H4 (cell line): ENCODE measurements at regions not wholly inside any gene's neighbourhood (a gene's known extent, or its start where the extent isn't known, plus 50 kb on each side); places are given as distances from the start of the nearest gene placed in this dataset.

ENCODE experiments used
- DNase-seq: peaks from one replicate; pipeline ENCODE4 v3.0.0-alpha.2; 2015; ENCODE audit warnings: low spot score

GRCh38 chr5:53330491-53330890 lies 149.9 kb upstream of the FST start:
- no peak for DNase-seq

GRCh38 chr5:53331463-53331862 lies 149.0 kb upstream of the FST start:
- DNase-seq: no peak

GRCh38 chr5:53333160-53333559 lies 147.3 kb upstream of the FST start:
- no peak for DNase-seq

- no peak for DNase-seq
These were observed 145.9 kb upstream of the FST start for GRCh38 chr5:53334431-53334941.

- no peak for DNase-seq
These were observed 145.3 kb upstream of the FST start for GRCh38 chr5:53335115-53335514.

- DNase-seq: no peak
These were observed 142.6 kb upstream of the FST start for GRCh38 chr5:53337827-53338226.

GRCh38 chr5:53338971-53339370 lies 141.5 kb upstream of the FST start:
- DNase-seq: no peak

- DNase-seq: no peak
These were observed 140.4 kb upstream of the FST start for GRCh38 chr5:53339962-53340540.

- no peak for DNase-seq
These were observed 139.3 kb upstream of the FST start for GRCh38 chr5:53340956-53341750.

- no peak for DNase-seq
These were observed 138.2 kb upstream of the FST start for GRCh38 chr5:53342236-53342635.

GRCh38 chr5:53343187-53343586 lies 137.2 kb upstream of the FST start:
- DNase-seq: no peak

- no peak for DNase-seq
These were observed 130.1 kb upstream of the FST start for GRCh38 chr5:53350368-53350767.

GRCh38 chr5:53350991-53351770 lies 129.2 kb upstream of the FST start:
- DNase-seq: peak; percentile 14

- DNase-seq: no peak
These were observed 125.1 kb upstream of the FST start for GRCh38 chr5:53355316-53355715.

- DNase-seq: no peak
These were observed 124.5 kb upstream of the FST start for GRCh38 chr5:53355931-53356330.

GRCh38 chr5:53357439-53357838 lies 123.0 kb upstream of the FST start:
- no peak for DNase-seq

- no peak for DNase-seq
These were observed 121.6 kb upstream of the FST start for GRCh38 chr5:53358794-53359193.

GRCh38 chr5:53359916-53360517 lies 120.4 kb upstream of the FST start:
- DNase-seq: no peak

- peak; percentile 30 for DNase-seq
These were observed 119.6 kb upstream of the FST start for GRCh38 chr5:53360811-53361210.

- no peak for DNase-seq
These were observed 118.7 kb upstream of the FST start for GRCh38 chr5:53361708-53362107.

- peak; percentile 32 for DNase-seq
These were observed 117.9 kb upstream of the FST start for GRCh38 chr5:53362521-53362941.

- no peak for DNase-seq
These were observed 116.4 kb upstream of the FST start for GRCh38 chr5:53364061-53364460.
